ENCODE measurements at regions not wholly inside any gene's neighbourhood (a gene's known extent, or its start where the extent isn't known, plus 50 kb on each side); places are given as distances from the start of the nearest gene placed in this dataset.

GRCh38 chr4:112766422-112766821, 129.5 kb downstream of the LARP7 start:
- Histone ChIP-seq H3K79me2 (ENCODE audit: insufficient read depth, low read length) (no peaks in the 10 kb centered on the region), H2AFZ (ENCODE audit: low read length) (peak overlapping the region; percentile 77), H3K4me1 (ENCODE audit: insufficient read depth, low read length, poor library complexity, severe bottlenecking) (no peaks in the 10 kb centered on the region), H3K4me3 (ENCODE audit: low read length, poor library complexity, severe bottlenecking) (no peak overlapping the region), H3F3A (ENCODE audit: low read depth) (no peaks in the 10 kb centered on the region), H3K9me2 (replicated peaks; ENCODE audit: low read depth, low read length) (no peaks in the 10 kb centered on the region), H3K4me2 (ENCODE audit: low read depth, low read length, poor library complexity, severe bottlenecking) (no peak overlapping the region), H3K36me3 (ENCODE audit: insufficient read depth, low read length) (no peaks in the 10 kb centered on the region), H4K20me1 (ENCODE audit: insufficient read depth, low read length, poor library complexity, severe bottlenecking) (no peaks in the 10 kb centered on the region), H3K9ac (ENCODE audit: low read depth, low read length, poor library complexity, severe bottlenecking) (no peak overlapping the region), H3K27me3 (ENCODE audit: insufficient read depth, low read length, poor library complexity, severe bottlenecking) (no peaks in the 10 kb centered on the region), H3K9me3 (ENCODE audit: insufficient read depth, low read depth, low read length) (no peaks in the 10 kb centered on the region)
- TF ChIP-seq EZH2phosphoT487 (IDR thresholded peaks at IDR 0.05; ENCODE audit: borderline replicate concordance): no peak
- TF ChIP-seq, protein P1, sequence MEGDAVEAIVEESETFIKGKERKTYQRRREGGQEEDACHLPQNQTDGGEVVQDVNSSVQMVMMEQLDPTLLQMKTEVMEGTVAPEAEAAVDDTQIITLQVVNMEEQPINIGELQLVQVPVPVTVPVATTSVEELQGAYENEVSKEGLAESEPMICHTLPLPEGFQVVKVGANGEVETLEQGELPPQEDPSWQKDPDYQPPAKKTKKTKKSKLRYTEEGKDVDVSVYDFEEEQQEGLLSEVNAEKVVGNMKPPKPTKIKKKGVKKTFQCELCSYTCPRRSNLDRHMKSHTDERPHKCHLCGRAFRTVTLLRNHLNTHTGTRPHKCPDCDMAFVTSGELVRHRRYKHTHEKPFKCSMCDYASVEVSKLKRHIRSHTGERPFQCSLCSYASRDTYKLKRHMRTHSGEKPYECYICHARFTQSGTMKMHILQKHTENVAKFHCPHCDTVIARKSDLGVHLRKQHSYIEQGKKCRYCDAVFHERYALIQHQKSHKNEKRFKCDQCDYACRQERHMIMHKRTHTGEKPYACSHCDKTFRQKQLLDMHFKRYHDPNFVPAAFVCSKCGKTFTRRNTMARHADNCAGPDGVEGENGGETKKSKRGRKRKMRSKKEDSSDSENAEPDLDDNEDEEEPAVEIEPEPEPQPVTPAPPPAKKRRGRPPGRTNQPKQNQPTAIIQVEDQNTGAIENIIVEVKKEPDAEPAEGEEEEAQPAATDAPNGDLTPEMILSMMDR (conservative IDR thresholded peaks at IDR 0.05; ENCODE audit: low read length): peak; percentile 64

GRCh38 chr4:112767386-112767785, 130.4 kb downstream of the LARP7 start:
- H2AFZ ChIP-seq (ENCODE audit: low read length): no peak overlapping the region
- no peaks in the 10 kb centered on the region for H3K79me2 ChIP-seq (ENCODE audit: insufficient read depth, low read length)
- no peak overlapping the region for H3K4me3 ChIP-seq (ENCODE audit: low read length, poor library complexity, severe bottlenecking)
- TF ChIP-seq, protein P1 (conservative IDR thresholded peaks at IDR 0.05; ENCODE audit: low read length): no peak
- no peak for TF ChIP-seq EZH2phosphoT487 (IDR thresholded peaks at IDR 0.05; ENCODE audit: borderline replicate concordance)
- no peak overlapping the region for H3K9ac ChIP-seq (ENCODE audit: low read depth, low read length, poor library complexity, severe bottlenecking)
- H3K36me3 ChIP-seq (ENCODE audit: insufficient read depth, low read length): no peaks in the 10 kb centered on the region
- H3K9me2 ChIP-seq (replicated peaks; ENCODE audit: low read depth, low read length): no peaks in the 10 kb centered on the region
- no peaks in the 10 kb centered on the region for H3F3A ChIP-seq (ENCODE audit: low read depth)
- H3K4me1 ChIP-seq (ENCODE audit: insufficient read depth, low read length, poor library complexity, severe bottlenecking): no peaks in the 10 kb centered on the region
- H4K20me1 ChIP-seq (ENCODE audit: insufficient read depth, low read length, poor library complexity, severe bottlenecking): no peaks in the 10 kb centered on the region
- no peaks in the 10 kb centered on the region for H3K9me3 ChIP-seq (ENCODE audit: insufficient read depth, low read depth, low read length)
- H3K4me2 ChIP-seq (ENCODE audit: low read depth, low read length, poor library complexity, severe bottlenecking): no peak overlapping the region
- H3K27me3 ChIP-seq (ENCODE audit: insufficient read depth, low read length, poor library complexity, severe bottlenecking): no peaks in the 10 kb centered on the region

- Histone ChIP-seq H3K79me2 (ENCODE audit: insufficient read depth, low read length) (no peaks in the 10 kb centered on the region), H3F3A (ENCODE audit: low read depth) (no peaks in the 10 kb centered on the region), H3K27me3 (ENCODE audit: insufficient read depth, low read length, poor library complexity, severe bottlenecking) (no peaks in the 10 kb centered on the region), H3K36me3 (ENCODE audit: insufficient read depth, low read length) (no peaks in the 10 kb centered on the region), H3K9me3 (ENCODE audit: insufficient read depth, low read depth, low read length) (no peaks in the 10 kb centered on the region), H3K4me1 (ENCODE audit: insufficient read depth, low read length, poor library complexity, severe bottlenecking) (no peaks in the 10 kb centered on the region), H2AFZ (ENCODE audit: low read length) (no peak overlapping the region), H3K4me2 (ENCODE audit: low read depth, low read length, poor library complexity, severe bottlenecking) (no peak overlapping the region), H3K9ac (ENCODE audit: low read depth, low read length, poor library complexity, severe bottlenecking) (no peak overlapping the region), H3K4me3 (ENCODE audit: low read length, poor library complexity, severe bottlenecking) (no peak overlapping the region), H4K20me1 (ENCODE audit: insufficient read depth, low read length, poor library complexity, severe bottlenecking) (no peaks in the 10 kb centered on the region), H3K9me2 (replicated peaks; ENCODE audit: low read depth, low read length) (no peaks in the 10 kb centered on the region)
- TF ChIP-seq EZH2phosphoT487 (IDR thresholded peaks at IDR 0.05; ENCODE audit: borderline replicate concordance): no peak
- TF ChIP-seq, protein P1 (conservative IDR thresholded peaks at IDR 0.05; ENCODE audit: low read length): no peak
Measured at GRCh38 chr4:112770114-112770513, 133.2 kb downstream of the LARP7 start.
